ENCODE measurements at regions not wholly inside any gene's neighbourhood (a gene's known extent, or its start where the extent isn't known, plus 50 kb on each side); places are given as distances from the start of the nearest gene placed in this dataset.

DNA sequence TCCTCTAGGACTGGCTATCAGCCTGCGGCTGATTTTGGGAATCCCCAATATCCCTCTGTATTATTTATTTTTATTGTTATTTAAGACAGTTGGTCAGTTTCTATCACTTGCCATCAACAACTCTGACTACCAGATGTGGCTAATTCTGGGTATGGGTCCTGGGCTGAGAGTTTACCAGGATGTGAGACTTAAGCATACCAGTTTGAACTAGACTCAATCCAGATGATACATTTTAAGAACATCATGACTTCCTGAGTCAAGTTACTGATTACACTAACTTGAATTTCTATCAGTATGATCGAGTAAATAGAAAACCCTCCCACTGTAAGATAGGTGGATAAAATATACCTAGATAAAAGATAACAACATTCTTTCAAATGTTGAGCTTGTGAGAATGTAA is 634.0 kb downstream of the MAT2B start:
- no peak overlapping the region for H2AFZ ChIP-seq (ENCODE audit: control insufficient read depth, low read depth, low read length)
- no peak for TF ChIP-seq ETV6 (conservative IDR thresholded peaks at IDR 0.05 in 1 of 2, IDR thresholded peaks at IDR 0.05 in 1 of 2; ENCODE audit: borderline replicate concordance in 1 of 2, low read depth in 1 of 2)
- no peak for TF ChIP-seq CHD4 (IDR thresholded peaks at IDR 0.05)
- TF ChIP-seq, protein P1, sequence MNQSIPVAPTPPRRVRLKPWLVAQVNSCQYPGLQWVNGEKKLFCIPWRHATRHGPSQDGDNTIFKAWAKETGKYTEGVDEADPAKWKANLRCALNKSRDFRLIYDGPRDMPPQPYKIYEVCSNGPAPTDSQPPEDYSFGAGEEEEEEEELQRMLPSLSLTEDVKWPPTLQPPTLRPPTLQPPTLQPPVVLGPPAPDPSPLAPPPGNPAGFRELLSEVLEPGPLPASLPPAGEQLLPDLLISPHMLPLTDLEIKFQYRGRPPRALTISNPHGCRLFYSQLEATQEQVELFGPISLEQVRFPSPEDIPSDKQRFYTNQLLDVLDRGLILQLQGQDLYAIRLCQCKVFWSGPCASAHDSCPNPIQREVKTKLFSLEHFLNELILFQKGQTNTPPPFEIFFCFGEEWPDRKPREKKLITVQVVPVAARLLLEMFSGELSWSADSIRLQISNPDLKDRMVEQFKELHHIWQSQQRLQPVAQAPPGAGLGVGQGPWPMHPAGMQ (IDR thresholded peaks at IDR 0.05; ENCODE audit: borderline replicate concordance) = no peak
- TF ChIP-seq SUZ12 (IDR thresholded peaks at IDR 0.05; ENCODE audit: unreplicated experiment) = no peak
- TF ChIP-seq SMAD1 (IDR thresholded peaks at IDR 0.05; ENCODE audit: low read depth, partially characterized antibody) = no peak
- TF ChIP-seq NR2C1 (IDR thresholded peaks at IDR 0.05) = no peak
- no peak for TF ChIP-seq MEF2B (IDR thresholded peaks at IDR 0.05; ENCODE audit: partially characterized antibody, poor library complexity, severe bottlenecking)
- no peak for TF ChIP-seq DPF2 (IDR thresholded peaks at IDR 0.05)
- TF ChIP-seq FOXM1 (IDR thresholded peaks at IDR 0.05; ENCODE audit: low read depth, low read length) = no peak
- TF ChIP-seq EGR1 (IDR thresholded peaks at IDR 0.05; ENCODE audit: borderline replicate concordance in 1 of 2, low read depth in 2 of 2, low read length in 2 of 2) = no peak
- no peak for TF ChIP-seq TCF3 (IDR thresholded peaks at IDR 0.05; ENCODE audit: borderline replicate concordance, insufficient read depth, low read depth, low read length)
- no peak for TF ChIP-seq MTA3 (IDR thresholded peaks at IDR 0.05; ENCODE audit: borderline replicate concordance, low read length)
- no peak for TF ChIP-seq NRF1 (conservative IDR thresholded peaks at IDR 0.05; ENCODE audit: low read depth, low read length)
- TF ChIP-seq STAT3 (IDR thresholded peaks at IDR 0.05; ENCODE audit: low read depth, low read length) = no peak
- TF ChIP-seq, protein P2, sequence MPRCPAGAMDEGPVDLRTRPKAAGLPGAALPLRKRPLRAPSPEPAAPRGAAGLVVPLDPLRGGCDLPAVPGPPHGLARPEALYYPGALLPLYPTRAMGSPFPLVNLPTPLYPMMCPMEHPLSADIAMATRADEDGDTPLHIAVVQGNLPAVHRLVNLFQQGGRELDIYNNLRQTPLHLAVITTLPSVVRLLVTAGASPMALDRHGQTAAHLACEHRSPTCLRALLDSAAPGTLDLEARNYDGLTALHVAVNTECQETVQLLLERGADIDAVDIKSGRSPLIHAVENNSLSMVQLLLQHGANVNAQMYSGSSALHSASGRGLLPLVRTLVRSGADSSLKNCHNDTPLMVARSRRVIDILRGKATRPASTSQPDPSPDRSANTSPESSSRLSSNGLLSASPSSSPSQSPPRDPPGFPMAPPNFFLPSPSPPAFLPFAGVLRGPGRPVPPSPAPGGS (IDR thresholded peaks at IDR 0.05; ENCODE audit: borderline replicate concordance, insufficient read depth, low read depth, low read length, poor library complexity, severe bottlenecking) = no peak
- no peak for TF ChIP-seq ATF7 (IDR thresholded peaks at IDR 0.05; ENCODE audit: low read depth)
- TF ChIP-seq SREBF1 (IDR thresholded peaks at IDR 0.05; ENCODE audit: low read length) = no peak
- no peak for TF ChIP-seq MYC (IDR thresholded peaks at IDR 0.05; ENCODE audit: insufficient read depth, insufficient read length, insufficient replicate concordance, low read length, severe bottlenecking)
- no peak for TF ChIP-seq SP1 (IDR thresholded peaks at IDR 0.05; ENCODE audit: low read depth, low read length)
- TF ChIP-seq NR2F1 (conservative IDR thresholded peaks at IDR 0.05) = no peak
- ChIA-PET CTCF (no interaction called here), SMC1A (ENCODE audit: uncharacterized antibody, unreplicated experiment) (interaction anchor here (0.6 to 1.8 kb wide), 5 partner anchors 11 to 1341 kb away, joined by 3 to 5 read pairs (median 3); no protein-coding TSS in a partner anchor), RAD21 (ENCODE audit: unreplicated experiment) (no interaction called here), POLR2A (no interaction called here)
- in situ Hi-C loops (cut with MboI) (no loop called here), intact Hi-C loops (cut with micrococcal nuclease; ENCODE audit: unreplicated experiment) (no loop called here)
- no TSS peak for BruUV-seq (replicated peaks)
- DNase-seq (ENCODE audit: low read depth, low spot score) (no peak), ATAC-seq (no peak), FAIRE-seq (no peak)
- H3K9me3 ChIP-seq (replicated peaks; ENCODE audit: control insufficient read depth, insufficient read depth, low read length) = no peaks in the 10 kb centered on the region
- 44% methylated on average over 2 of the region's 2 CpGs for WGBS (ENCODE audit: insufficient coverage, insufficient replicate concordance, low lambda C conversion rate, missing lambda C conversion rate)
- H3K79me2 ChIP-seq (ENCODE audit: control insufficient read depth, insufficient read depth, low read length) = no peaks in the 10 kb centered on the region
- H3K36me3 ChIP-seq (ENCODE audit: control insufficient read depth in 2 of 2, insufficient read depth in 2 of 2, low read length in 1 of 2) = no peaks in the 10 kb centered on the region
- H3K27ac ChIP-seq (ENCODE audit: control insufficient read depth, insufficient read depth) = no peak overlapping the region
- H3K4me2 ChIP-seq (ENCODE audit: control insufficient read depth, insufficient read depth) = no peak overlapping the region
- H4K20me1 ChIP-seq (ENCODE audit: control insufficient read depth, insufficient read depth) = no peaks in the 10 kb centered on the region
- H3K4me3 ChIP-seq = no peak overlapping the region
- no peak overlapping the region for H3K9ac ChIP-seq (ENCODE audit: control insufficient read depth, insufficient read depth, low read length)
- H3K4me1 ChIP-seq (ENCODE audit: control insufficient read depth, insufficient read depth, low read length) = no peaks in the 10 kb centered on the region
- no peaks in the 10 kb centered on the region for H3K27me3 ChIP-seq (replicated peaks in 1 of 2; ENCODE audit: control insufficient read depth in 2 of 2, insufficient read depth in 2 of 2, low read length in 1 of 2)

Measured in GM12878 (cell line).